GM21360 (cell line): ENCODE measurements at regions not wholly inside any gene's neighbourhood (a gene's known extent, or its start where the extent isn't known, plus 50 kb on each side); places are given as distances from the start of the nearest gene placed in this dataset.

Experiments used
- ATAC-seq: cut with Tn5 transposase; IDR thresholded peaks from one replicate; pipeline ENCODE4 v1.9.1; 2021; ENCODE audit warnings: mild to moderate bottlenecking, moderate library complexity; ENCODE audit not compliant: unreplicated experiment

DNA sequence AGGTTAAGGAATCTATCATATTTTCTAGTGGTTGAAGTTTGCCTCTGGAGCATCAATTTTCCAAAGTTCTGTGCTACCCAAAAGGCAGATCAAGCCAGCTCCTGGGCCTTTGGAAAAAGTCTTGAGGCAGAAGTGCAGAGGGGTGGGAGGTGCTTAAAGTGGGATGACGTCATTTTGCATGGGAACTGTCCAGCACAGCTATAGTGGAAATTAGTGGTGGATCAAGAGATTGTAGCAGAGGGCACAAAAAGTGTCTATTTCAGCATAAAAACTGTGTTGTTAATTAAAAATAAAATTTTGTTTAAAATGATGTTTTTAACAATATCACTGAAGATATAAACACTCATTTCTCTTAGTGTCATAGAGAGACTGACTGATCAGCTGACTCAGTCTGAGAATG is 221.9 kb downstream of the LRRN1 start:
- no peak for ATAC-seq

DNA sequence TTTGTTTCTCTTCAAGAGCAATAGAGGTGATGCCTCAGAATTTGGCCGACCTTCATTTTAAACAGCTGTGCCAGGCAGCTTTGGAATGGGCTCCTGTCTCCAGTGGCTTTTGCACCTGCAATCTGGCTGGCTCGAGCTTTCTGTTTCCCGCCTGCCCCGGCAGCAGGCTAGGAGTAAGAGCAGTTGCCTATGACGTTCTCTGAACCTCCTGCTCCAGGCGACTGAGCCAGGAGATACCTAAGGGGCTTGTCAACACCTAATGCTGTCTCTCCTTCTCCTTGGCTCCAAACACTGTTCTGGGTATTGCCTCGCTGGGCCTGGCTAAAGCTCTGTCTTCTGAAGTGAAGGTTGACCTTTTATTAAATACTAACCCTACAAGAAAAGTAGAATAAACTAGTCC is 229.9 kb downstream of the LRRN1 start:
- no peak for ATAC-seq

DNA sequence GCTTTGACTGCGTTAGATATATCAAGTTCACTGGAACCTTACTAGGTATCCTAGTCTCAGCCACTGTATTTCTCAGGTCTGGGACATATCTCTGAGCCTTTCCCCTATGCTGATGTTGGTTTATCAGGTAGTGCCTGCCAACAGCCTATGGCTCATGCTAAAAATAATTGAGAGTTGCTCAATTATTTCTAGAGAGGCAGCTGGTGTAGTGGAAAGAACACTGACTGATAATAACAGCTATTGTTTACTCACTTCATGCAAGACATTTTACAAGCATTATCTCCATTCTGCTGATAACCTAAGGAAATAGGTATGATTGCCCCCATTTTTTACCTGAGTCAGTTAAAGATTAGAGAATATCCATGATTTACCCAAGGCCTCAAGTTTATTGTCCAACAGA is 231.4 kb downstream of the LRRN1 start:
- no peak for ATAC-seq

DNA sequence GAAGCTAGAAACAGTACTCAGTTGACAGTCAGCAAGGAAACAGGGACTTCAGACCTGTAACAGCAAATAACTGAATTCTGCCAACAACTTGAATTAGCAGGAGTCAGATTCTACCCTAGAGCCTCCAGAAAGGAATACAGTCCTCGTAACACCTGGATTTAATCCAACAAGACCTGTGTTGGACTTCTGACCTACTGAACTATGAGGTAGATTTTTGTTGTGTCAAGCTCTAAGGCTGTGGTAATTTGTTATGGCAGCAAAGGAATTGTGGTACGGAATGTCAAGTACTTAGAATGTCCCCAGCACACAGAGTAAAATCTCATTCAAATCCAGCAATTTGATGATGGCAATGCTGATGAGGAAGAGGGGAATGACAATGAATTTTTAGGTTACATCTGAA is 234.1 kb downstream of the LRRN1 start:
- ATAC-seq, result no peak

DNA sequence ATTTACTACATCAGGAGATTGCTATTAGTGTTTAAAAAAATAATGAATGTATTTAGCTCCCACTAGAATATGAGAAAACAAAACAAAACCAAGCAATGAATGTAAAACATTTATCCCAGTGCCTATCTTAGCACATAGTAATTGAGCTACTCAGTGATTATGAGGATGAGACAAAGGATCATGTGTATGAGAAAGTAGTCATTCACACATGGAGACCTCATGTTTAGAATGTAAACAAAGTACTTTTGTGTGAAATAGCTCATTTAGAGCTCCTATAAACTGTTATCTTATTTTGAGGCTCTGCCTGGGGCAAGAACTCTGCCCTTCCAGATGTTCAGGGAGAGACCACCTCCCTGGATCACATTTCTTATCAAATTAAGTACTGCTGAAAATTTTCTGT is 236.8 kb downstream of the LRRN1 start:
- ATAC-seq, result no peak

DNA sequence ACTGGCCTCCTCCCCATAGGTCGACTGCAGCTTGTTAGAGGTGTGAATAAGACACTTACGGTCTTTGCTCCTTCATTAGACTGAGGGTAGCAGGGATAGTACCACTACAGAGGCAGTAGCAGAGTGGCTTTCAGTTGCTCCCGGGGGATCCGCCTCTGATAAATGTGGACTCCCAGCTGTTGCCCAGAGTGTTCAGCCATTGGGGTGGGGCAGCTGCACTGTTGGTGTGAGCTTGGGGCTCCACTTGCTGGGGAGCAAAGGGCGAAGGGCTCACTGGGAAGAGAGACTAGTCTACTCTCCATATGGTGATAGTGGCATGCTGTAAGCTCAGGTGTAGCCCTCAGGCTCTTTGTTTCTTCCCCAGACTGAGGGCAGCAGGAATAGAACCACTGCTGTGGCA is 239.1 kb downstream of the LRRN1 start:
- no peak for ATAC-seq

DNA sequence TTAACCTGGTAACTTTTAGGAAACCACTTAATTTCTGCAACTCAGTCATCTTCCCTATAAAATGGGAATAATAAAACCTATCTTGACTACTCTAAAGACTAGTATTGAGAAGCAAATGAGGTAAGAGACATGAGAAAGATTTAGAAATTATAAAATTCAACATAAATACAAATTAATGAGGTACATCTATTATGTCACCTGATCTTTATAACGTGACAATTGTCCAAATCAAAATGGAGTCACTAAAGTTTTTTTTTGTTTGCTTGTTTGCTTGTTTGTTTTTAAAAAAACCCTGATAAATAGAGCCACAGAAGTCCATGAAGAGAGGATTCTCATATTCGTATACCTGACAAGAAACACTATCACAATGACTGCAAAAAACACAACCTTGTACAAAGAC is 242.8 kb downstream of the LRRN1 start:
- ATAC-seq, result no peak

DNA sequence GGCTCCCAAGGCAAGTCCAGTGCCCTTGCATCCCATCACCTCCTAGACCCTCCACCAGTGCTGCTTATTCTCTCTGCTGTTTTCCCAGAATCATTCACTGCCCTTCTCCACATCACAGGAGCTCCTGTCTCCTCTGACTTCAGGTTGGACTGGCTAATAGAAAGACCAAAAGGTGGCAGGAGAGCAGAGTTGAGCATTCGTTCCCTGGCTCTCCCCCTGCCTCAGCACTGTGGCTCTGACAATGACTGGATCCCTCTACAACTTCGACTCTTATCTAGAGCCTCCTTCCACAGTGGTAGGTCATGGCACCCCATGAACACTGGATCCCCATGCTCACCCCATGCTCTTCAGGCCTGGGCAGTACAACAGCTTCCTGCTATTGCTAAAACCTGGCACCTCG is 243.6 kb downstream of the LRRN1 start:
- ATAC-seq, result no peak

DNA sequence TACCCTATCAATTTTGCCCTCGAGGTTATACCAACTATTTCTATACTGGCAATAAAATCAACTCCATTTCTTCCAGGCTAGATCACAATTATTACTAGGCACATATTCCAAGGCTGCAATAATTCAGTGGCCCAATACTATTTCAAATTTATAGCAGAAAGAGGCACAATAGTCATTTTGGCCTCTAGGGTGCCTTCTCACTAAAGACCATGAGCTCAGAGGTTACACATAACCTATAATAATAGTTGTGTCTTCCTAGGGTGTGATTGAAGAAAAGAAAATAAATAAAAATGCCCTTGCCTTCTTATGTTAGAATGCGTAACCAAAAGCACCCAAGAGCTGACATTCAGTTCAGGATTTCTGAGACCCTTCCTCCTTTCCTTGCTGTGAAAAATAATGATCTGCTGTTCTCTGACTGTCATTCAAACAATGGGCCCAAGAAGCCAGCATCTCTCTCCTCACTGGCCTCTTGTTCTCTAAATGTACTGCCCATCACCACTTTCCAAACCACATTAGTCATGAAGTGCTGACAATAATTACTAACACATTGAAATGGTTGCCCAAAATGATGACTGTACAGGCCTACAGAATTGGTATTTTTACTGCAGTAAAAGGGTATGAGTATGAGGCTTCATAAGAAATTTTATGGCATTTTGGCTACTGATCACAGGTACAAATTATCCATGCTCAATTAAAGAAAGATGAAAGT is 244.8 kb downstream of the LRRN1 start:
- ATAC-seq, result no peak

DNA sequence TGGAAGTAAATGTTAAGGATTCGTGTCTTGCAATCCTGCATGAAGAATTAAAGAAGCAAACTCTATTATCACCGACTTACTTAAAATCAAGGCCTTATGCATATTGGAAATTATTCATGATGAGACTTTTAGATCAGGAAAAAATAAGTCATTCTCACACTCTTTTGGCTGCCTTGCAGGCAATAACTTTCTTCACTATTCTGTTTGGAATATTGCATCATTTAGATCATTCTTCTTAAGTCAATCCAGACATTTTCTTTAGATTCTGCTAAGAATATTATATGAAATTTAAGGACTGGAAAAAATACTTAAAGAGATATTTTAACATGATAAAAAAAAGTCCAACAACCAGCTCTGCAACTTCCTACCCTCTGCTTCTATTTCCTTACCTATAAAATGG is 245.4 kb downstream of the LRRN1 start:
- no peak for ATAC-seq

DNA sequence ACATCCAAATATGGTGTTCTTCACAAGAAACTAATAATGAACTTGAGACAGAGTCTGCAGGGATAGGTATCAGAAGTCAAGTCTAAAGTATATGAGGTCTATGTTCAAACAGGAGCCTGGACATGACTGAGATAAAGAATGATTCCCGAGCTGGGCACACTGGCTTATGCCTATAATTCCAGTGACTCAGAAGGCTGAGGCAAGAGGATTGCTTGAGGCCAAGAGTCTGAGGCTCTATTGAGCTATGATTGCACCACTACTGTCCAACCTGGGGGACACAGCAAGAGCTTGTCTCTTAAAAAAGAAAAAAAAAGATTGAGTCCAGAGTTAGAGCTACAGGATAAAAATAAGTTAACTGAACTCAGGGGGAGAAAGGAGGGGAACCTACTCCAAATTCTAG is 246.5 kb downstream of the LRRN1 start:
- no peak for ATAC-seq

DNA sequence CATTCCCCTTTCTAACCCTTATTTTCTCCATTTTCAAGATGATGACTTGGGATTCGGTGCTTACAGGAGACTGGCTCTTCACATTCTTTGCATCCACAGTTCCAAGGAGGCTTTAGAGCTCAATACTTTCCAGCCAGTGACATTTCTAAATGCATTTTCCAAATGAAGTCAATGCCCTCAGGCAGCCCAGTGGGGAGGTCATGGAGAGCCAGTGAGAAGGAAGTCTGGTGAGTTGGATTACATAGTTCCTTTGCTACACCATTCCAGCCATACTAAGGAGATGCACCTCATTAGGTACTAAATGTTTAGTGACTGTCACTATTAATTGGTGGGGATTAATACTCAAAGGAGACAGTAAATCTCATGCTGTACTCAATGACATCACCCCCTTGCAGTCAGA is 248.1 kb downstream of the LRRN1 start:
- no peak for ATAC-seq

DNA sequence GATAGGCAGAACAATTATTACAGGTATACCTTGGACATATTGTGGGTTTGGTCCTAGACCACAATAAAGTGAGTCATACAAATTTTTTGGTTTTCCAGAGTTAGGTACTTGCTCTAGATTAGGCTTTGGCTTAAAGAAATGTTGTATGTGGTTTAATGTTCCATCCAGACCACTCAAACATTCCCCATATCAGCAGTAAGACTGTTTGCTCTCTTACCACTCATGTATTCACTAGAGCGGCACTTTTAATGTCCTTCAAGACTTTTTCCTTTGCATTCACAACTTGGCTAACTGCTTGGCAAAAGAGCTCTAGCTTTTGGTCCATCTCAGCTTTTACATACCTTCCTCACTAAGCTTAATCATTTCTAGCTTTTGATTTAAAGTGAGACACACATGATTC is 250.5 kb upstream of the SETMAR start:
- ATAC-seq, result no peak

DNA sequence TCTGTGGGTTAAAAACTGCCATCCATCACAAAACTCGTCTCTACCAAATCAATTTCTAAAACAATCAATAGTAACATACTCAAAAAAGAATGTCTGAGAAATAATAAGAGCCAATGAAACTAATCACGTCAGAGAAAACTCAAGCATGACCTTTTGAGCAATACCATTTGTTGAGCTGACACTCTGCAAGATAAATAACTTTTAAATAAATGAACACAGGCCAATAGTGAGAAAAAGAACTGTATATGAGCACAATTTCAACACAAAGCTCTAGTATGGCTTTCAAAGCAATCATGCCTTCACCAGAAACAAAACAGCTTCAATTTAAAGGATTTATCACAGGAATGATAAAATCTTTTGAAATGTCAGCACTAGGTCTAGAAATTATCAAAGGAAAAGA is 249.2 kb upstream of the SETMAR start:
- no peak for ATAC-seq

DNA sequence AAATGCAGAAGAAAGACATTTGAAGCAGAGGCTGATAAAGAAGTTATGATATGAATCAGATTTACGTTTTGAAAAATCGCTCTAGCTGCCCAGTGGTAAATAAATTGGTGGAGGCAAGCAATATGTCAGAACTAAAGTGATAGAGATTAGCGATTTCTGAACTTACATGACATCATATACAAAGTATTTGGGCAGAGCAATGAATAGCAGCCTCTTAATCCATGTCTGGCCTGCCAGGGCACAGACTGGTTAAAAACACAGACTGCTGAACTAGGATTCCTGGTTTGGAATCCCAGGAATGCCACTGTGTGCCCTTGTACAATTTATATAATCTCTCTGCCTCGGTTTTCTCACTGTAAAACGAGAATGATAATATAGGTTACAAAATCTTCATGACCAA is 243.1 kb upstream of the SETMAR start:
- no peak for ATAC-seq

DNA sequence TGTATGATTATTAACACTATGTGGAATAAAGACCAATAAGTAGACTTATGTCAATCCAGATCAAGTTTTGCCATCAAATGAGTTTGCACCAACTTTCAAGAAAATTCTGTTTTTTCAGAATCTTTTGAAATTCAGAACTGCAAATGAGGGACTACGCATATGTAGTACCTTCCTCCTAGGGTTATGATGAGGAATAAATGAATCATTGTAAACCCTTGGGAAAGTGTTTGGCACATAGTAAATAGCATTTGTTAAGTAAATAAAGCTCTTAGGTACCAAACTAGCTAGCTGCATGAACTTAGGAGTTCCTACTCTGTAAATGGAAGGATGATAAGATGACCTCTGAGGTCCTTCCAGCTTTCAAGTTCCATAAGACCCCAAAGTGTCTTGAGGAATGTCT is 242.6 kb upstream of the SETMAR start:
- no peak for ATAC-seq

DNA sequence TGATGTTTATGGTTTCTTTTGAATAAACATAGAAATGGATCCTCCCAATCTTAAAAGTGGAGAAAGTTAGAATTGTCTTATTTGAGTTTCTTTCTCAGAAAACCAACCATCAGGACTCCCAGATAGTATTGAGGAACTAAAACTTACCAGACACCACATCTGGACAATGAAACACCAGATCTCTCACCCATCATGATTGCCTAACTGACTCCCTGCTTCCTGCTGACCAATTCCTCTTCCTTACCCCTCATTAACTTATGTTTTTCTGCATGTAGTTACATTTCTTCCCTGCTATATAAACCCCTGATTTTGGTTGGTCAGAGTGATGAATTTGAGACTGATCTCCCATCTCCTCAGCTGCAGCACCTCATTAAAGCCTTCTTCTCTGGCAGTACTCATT is 242.0 kb upstream of the SETMAR start:
- no peak for ATAC-seq

DNA sequence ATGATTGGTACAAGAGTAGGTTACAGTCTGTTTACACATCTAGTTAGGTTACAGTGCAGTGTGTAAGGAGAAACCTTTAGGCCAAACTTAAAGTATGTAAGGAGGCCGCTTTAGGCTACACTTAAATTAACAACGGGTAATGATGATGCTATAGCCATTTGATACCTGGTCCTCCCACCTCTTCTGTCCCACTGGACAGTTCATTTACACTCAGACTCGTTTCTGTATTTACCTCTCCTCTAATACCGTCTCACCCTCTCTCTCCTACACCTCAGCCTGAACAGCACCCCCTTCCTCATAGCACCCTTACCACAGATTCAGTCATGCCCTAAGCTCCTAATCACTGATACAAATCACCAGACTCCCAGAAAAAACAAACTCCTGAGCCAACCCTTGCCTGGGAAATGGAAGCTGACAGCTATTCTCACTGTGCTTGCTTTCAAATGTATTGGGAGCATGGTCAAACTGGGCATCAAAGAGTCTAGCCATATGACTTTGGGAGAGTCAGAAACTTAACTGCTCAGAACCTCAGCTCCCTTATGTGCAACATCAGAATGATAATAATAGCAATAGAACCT is 241.3 kb upstream of the SETMAR start:
- ATAC-seq, result no peak

DNA sequence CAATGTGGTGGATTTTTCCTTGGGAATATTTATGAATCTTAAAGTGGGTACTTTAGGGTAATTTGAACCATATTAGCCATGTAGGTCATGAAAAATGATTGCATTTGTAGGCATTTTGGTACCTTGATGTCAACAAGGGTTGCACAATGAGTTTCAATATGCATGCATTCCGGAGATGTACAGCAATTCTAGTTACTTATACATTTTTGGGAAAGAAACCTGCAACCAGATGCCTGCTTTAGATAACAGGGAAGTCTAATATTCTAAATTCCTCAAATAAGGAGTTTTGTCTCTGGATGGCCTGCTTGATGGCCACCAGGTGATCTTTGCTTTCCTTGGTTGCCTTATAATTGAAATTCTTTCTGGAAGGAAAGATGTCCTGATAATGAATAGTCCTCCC is 240.5 kb upstream of the SETMAR start:
- ATAC-seq, result no peak

DNA sequence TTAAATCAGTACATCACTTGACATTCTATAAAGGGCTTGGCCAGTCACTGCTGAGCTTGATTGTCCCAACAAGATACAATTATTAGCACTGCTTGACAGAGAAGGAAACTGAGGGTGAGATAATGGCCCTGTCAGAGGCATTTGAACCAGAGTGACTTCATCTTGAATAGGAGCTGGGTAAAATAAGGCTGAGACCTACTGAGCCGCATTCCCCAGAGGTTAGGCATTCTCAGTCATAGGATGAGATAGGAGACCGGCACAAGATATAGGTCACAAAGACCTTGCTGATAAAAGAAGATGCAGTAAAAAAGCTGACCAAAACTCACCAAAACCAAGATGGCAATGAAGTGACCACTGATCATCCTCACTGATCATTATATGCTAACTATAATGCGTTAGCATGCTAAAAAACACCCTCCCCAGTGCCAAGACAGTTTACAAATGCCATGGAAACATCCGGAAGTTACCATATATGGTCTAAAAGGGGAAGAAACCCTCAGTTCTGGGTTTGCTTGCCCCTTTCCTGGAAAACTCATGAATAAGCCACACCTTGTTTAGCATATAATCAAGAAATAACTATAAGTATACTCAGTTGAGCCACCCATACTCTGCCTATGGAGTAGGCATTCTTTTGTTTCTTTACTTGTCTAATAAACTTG is 239.1 kb upstream of the SETMAR start:
- ATAC-seq, result no peak

DNA sequence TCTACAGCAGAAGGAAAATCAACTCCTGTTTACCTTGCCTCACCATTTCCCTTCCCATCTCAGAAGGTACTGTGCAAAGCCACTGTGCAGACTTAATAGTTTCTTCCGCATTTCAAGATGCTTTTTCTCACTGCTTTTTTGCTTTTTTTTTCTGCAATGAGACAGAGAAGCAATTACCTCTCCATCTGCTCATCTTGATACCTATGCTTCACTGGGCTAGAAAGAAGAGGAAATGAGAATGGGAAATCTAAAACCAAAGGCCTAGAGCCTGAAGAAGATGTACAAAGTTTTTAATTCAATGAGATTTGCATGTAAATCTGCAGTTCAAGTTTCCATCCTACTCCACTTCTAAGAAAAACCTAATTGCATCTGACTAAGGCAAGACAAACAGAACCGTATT is 238.1 kb upstream of the SETMAR start:
- peak; percentile 85 for ATAC-seq

DNA sequence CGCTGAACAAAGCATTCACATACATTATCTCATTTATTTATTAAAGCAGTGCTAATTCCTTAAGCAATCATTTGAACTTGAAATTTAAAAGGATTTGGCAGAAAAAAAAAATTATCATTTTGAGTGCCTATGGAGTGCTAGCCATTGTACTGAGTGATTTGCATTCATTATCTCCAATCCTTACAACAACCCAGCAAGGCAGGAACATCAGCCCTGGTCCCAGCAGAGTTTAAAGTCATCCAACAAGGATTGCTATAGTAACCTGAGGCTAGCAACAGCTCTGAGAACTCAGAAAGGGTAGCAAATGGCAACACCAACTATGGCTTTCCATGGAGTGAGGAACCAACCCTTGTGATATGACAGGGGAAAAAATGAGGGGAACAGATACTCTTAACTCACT is 237.6 kb upstream of the SETMAR start:
- ATAC-seq, result no peak

DNA sequence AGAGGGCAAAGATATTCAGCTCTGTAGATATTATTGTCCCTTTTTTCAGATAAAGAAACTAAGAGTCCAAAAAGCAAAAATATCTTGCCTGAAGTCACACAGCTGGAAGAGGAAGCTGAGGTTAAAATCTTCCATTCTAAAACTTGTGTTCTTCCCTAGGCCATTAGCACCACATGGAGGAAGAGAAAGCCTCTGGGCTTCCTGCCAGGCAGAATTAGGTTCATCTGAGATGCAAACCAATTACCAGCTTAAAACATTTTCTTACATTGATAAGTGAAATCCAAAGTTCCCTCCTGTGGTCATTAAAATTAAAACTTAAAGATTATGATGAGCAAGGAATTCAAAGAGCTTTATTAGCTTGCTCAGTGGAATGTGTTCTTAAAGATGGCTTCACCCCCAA is 235.3 kb upstream of the SETMAR start:
- ATAC-seq, result no peak
